ENCODE measurements at regions not wholly inside any gene's neighbourhood (a gene's known extent, or its start where the extent isn't known, plus 50 kb on each side); places are given as distances from the start of the nearest gene placed in this dataset.

- Histone ChIP-seq H3K27ac (no peak overlapping the region), H3K4me1 (no peaks in the 10 kb centered on the region), H3K27me3 (no peaks in the 10 kb centered on the region), H3K4me3 (no peak overlapping the region), H3K9me3 (no peaks in the 10 kb centered on the region), H3K36me3 (no peaks in the 10 kb centered on the region)
- no peak for TF ChIP-seq CTCF (IDR thresholded peaks at IDR 0.05)
- intact Hi-C loops (cut with DNase I): no loop called here
- ATAC-seq: no peak
- no peak for DNase-seq
Measured at GRCh38 chr3:76566904-76567303, 473.0 kb upstream of the ROBO2 start.

DNA sequence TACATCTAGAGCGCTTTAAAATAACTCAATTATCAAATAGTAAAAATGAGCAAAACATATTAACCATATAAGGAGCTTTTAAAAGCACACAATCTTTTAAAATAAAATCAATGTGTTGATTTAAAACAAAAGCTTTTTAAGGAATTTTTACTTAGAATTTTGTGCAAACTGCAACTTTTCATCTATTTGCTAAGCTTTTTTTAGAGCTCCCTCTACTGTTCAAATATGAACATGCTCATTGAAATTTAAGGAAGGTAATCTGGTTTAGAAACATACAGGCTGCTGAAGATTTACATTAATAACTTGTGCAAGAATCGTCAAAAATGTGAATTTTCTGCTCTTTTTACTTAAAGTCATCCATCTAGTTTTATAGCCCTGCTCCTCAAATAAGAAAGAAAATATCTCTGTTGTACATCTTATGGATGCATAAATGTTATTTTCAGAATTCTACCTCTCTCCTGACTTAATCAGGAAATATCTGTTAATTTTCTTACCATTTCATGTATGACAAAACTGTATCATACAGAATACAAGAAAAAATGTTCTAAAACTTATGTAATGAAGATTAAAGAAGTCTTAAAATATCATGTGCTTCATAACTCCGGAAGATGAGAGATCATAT lies 469.4 kb upstream of the ROBO2 start:
- Histone ChIP-seq H3K36me3 (no peaks in the 10 kb centered on the region), H3K4me3 (no peak overlapping the region), H3K27me3 (no peaks in the 10 kb centered on the region), H3K27ac (no peak overlapping the region), H3K4me1 (no peaks in the 10 kb centered on the region), H3K9me3 (no peaks in the 10 kb centered on the region)
- ATAC-seq (no peak), DNase-seq (no peak)
- peak; percentile 61 for TF ChIP-seq CTCF (IDR thresholded peaks at IDR 0.05)
- intact Hi-C loops (cut with DNase I): no loop called here

- Histone ChIP-seq H3K9me3 (no peaks in the 10 kb centered on the region), H3K27me3 (no peaks in the 10 kb centered on the region), H3K36me3 (no peaks in the 10 kb centered on the region), H3K27ac (no peak overlapping the region), H3K4me1 (no peaks in the 10 kb centered on the region), H3K4me3 (no peak overlapping the region)
- TF ChIP-seq CTCF (IDR thresholded peaks at IDR 0.05): no peak
- intact Hi-C loops (cut with DNase I): no loop called here
- ATAC-seq (no peak), DNase-seq (no peak)
Measured at GRCh38 chr3:76576201-76576600, 463.7 kb upstream of the ROBO2 start.

DNA sequence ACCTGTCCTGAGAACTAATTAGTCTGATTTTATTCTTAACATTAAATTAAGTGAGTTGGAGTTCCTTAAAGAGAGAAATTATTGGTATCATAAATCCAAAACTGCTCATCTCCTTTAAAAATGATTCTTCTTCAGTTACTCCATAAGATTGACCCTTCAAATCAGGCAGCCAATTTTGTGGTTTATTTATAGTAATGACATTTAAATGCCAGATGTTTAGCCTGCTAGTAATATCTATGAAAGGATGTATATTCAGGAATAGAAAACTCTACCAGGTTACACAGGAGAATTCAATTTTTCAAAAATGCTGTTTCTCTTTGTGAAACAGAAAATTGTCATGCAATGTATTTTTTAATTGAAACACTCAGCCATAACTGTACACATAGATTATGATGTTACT lies 457.8 kb upstream of the ROBO2 start:
- H3K4me3 ChIP-seq: no peak overlapping the region
- H3K4me1 ChIP-seq: no peaks in the 10 kb centered on the region
- intact Hi-C loops (cut with DNase I): no loop called here
- no peak for DNase-seq
- H3K36me3 ChIP-seq: no peaks in the 10 kb centered on the region
- H3K27ac ChIP-seq: no peak overlapping the region
- ATAC-seq: no peak
- H3K9me3 ChIP-seq: no peaks in the 10 kb centered on the region
- H3K27me3 ChIP-seq: no peaks in the 10 kb centered on the region
- TF ChIP-seq CTCF (IDR thresholded peaks at IDR 0.05): no peak

- no peaks in the 10 kb centered on the region for H3K9me3 ChIP-seq
- DNase-seq (no peak), ATAC-seq (no peak)
- H3K36me3 ChIP-seq: no peaks in the 10 kb centered on the region
- no peak for TF ChIP-seq CTCF (IDR thresholded peaks at IDR 0.05)
- intact Hi-C loops (cut with DNase I): no loop called here
- H3K4me1 ChIP-seq: no peaks in the 10 kb centered on the region
- H3K27ac ChIP-seq: no peak overlapping the region
- H3K4me3 ChIP-seq: no peak overlapping the region
- H3K27me3 ChIP-seq: no peaks in the 10 kb centered on the region
Measured at GRCh38 chr3:76582632-76583378, 457.1 kb upstream of the ROBO2 start.
